Endodermal cell (in vitro differentiated cells): ENCODE measurements at regions not wholly inside any gene's neighbourhood (a gene's known extent, or its start where the extent isn't known, plus 50 kb on each side); places are given as distances from the start of the nearest gene placed in this dataset.

ENCODE experiments used
- DNase-seq: peaks from one replicate; pipeline ENCODE4 v3.0.0-alpha.2; 2017
- H3K27ac ChIP-seq: 2 replicates; pipeline ENCODE4 v1.5.1; 2013; ENCODE audit warnings: mild to moderate bottlenecking, low read depth, low read length, moderate library complexity
- H3K27me3 ChIP-seq: 2 replicates; pipeline ENCODE4 v1.6.1; 2013; ENCODE audit warnings: mild to moderate bottlenecking, low read length, moderate library complexity; ENCODE audit not compliant: insufficient read depth, control insufficient read depth, poor library complexity, severe bottlenecking
- H3K36me3 ChIP-seq: 2 replicates; pipeline ENCODE4 v1.7.0; 2013; ENCODE audit warnings: mild to moderate bottlenecking, low read length, moderate library complexity; ENCODE audit not compliant: control insufficient read depth, insufficient read depth
- H3K4me1 ChIP-seq: one replicate; pipeline ENCODE4 v1.7.0; 2013; ENCODE audit warnings: low read length; ENCODE audit not compliant: control insufficient read depth, insufficient read depth
- H3K4me3 ChIP-seq: 2 replicates; pipeline ENCODE4 v1.5.1; 2013; ENCODE audit warnings: mild to moderate bottlenecking, low read length, moderate library complexity
- H3K9ac ChIP-seq: 2 replicates; pipeline ENCODE4 v1.6.1; 2013; ENCODE audit warnings: mild to moderate bottlenecking, low read length, moderate library complexity; ENCODE audit not compliant: poor library complexity, severe bottlenecking; ENCODE audit errors: extremely low read depth
- H3K9me3 ChIP-seq: 2 replicates; pipeline ENCODE4 v1.6.1; 2013; ENCODE audit warnings: mild to moderate bottlenecking, low read length, moderate library complexity; ENCODE audit not compliant: control insufficient read depth
- H3K27ac Mint-ChIP-seq: 2 replicates; pipeline ENCODE4 v1.8.0; 2020; ENCODE audit warnings: mixed read lengths
- H3K27me3 Mint-ChIP-seq: 2 replicates; pipeline ENCODE4 v1.8.0; 2021; ENCODE audit warnings: mild to moderate bottlenecking, mixed read lengths; ENCODE audit not compliant: insufficient read depth
- H3K36me3 Mint-ChIP-seq: 2 replicates; pipeline ENCODE4 v1.8.0; 2020; ENCODE audit warnings: low read depth, mixed read lengths
- H3K4me1 Mint-ChIP-seq: 2 replicates; pipeline ENCODE4 v1.8.0; 2020; ENCODE audit warnings: mixed read lengths
- H3K4me3 Mint-ChIP-seq: 2 replicates; pipeline ENCODE4 v1.8.0; 2020; ENCODE audit warnings: mild to moderate bottlenecking, moderate library complexity, mixed read lengths
- H3K9me3 Mint-ChIP-seq: 2 replicates; pipeline ENCODE4 v1.8.0; 2020; ENCODE audit warnings: mild to moderate bottlenecking, mixed read lengths
- CTCF ChIP-seq: fragments of 200-600 bp; sonication (generic); conservative IDR thresholded peaks from 2 replicates; pipeline ENCODE4 v1.5.0; 2021; ENCODE audit warnings: antibody characterized with exemption, mild to moderate bottlenecking
- WGBS, 2 experiments: methylation state at CpG; one replicate each; pipeline versions ENCODE4 v1.1.5 to v1.1.7; 2013; ENCODE audit warnings: missing lambda C conversion rate in 2 of 2, mixed read lengths in 1 of 2; ENCODE audit not compliant: insufficient coverage in 1 of 2, insufficient read length in 1 of 2; 5-methylcytosine and 5-hydroxymethylcytosine counted together

- Histone ChIP-seq H3K9me3 (no peaks in the 10 kb centered on the region), H3K36me3 (no peaks in the 10 kb centered on the region), H3K4me3 (no peak overlapping the region), H3K4me1 (no peaks in the 10 kb centered on the region), H3K27ac (no peak overlapping the region), H3K27me3 (no peaks in the 10 kb centered on the region), H3K9ac (no peak overlapping the region)
- peaks cover 6% of the 10 kb centered on the region for H3K4me1 Mint-ChIP-seq
- no peak overlapping the region for H3K4me3 Mint-ChIP-seq
- H3K9me3 Mint-ChIP-seq: peaks cover 5% of the 10 kb centered on the region
- DNase-seq: peak; percentile 28
- H3K27me3 Mint-ChIP-seq: no peaks in the 10 kb centered on the region
- no peak for TF ChIP-seq CTCF
- no peak overlapping the region for H3K27ac Mint-ChIP-seq
- no peaks in the 10 kb centered on the region for H3K36me3 Mint-ChIP-seq
- 78 to 100% methylated on average over 1 to 12 of the region's 12 CpGs for WGBS, 2 experiments
These were observed 55.7 kb downstream of the RTL6 start for GRCh38 chr22:44442186-44442815.

- Histone ChIP-seq H3K27ac (no peak overlapping the region), H3K27me3 (no peaks in the 10 kb centered on the region), H3K4me3 (no peak overlapping the region), H3K9me3 (no peaks in the 10 kb centered on the region), H3K4me1 (no peaks in the 10 kb centered on the region), H3K36me3 (no peaks in the 10 kb centered on the region), H3K9ac (no peak overlapping the region)
- H3K4me1 Mint-ChIP-seq: peaks cover 6% of the 10 kb centered on the region
- DNase-seq: peak; percentile 38
- TF ChIP-seq CTCF: no peak
- 81 to 88% methylated on average over 11 to 16 of the region's 16 CpGs for WGBS, 2 experiments
- peaks cover 3% of the 10 kb centered on the region for H3K9me3 Mint-ChIP-seq
- H3K36me3 Mint-ChIP-seq: no peaks in the 10 kb centered on the region
- no peaks in the 10 kb centered on the region for H3K27me3 Mint-ChIP-seq
- no peak overlapping the region for H3K27ac Mint-ChIP-seq
- H3K4me3 Mint-ChIP-seq: no peak overlapping the region
These were observed 56.4 kb downstream of the RTL6 start for GRCh38 chr22:44441401-44442185.

- H3K4me1 Mint-ChIP-seq: peaks cover 6% of the 10 kb centered on the region
- DNase-seq: peak; percentile 39
- H3K9me3 ChIP-seq: no peaks in the 10 kb centered on the region
- no peaks in the 10 kb centered on the region for H3K27me3 ChIP-seq
- TF ChIP-seq CTCF: no peak
- no peak overlapping the region for H3K27ac ChIP-seq
- no peaks in the 10 kb centered on the region for H3K9me3 Mint-ChIP-seq
- H3K36me3 ChIP-seq: no peaks in the 10 kb centered on the region
- no peak overlapping the region for H3K4me3 ChIP-seq
- no peak overlapping the region for H3K4me3 Mint-ChIP-seq
- no peaks in the 10 kb centered on the region for H3K4me1 ChIP-seq
- no peak overlapping the region for H3K27ac Mint-ChIP-seq
- H3K27me3 Mint-ChIP-seq: no peaks in the 10 kb centered on the region
- H3K36me3 Mint-ChIP-seq: no peaks in the 10 kb centered on the region
- H3K9ac ChIP-seq: no peak overlapping the region
- WGBS, 2 experiments: 89 to 92% methylated on average over 17 to 19 of the region's 19 CpGs
These were observed 57.5 kb downstream of the RTL6 start for GRCh38 chr22:44440224-44441160.
